KG1 (cell line): ENCODE measurements at regions not wholly inside any gene's neighbourhood (a gene's known extent, or its start where the extent isn't known, plus 50 kb on each side); places are given as distances from the start of the nearest gene placed in this dataset.
"Not testable (repeated sequence)": the region's sequence is repeated elsewhere in the genome, so short reads cannot be mapped to it uniquely, and the experiment has no call there.

ENCODE experiments used
- DNase-seq: peaks from one replicate; lab custom pipeline; 2025; lab: John Stamatoyannopoulos, UW

DNA sequence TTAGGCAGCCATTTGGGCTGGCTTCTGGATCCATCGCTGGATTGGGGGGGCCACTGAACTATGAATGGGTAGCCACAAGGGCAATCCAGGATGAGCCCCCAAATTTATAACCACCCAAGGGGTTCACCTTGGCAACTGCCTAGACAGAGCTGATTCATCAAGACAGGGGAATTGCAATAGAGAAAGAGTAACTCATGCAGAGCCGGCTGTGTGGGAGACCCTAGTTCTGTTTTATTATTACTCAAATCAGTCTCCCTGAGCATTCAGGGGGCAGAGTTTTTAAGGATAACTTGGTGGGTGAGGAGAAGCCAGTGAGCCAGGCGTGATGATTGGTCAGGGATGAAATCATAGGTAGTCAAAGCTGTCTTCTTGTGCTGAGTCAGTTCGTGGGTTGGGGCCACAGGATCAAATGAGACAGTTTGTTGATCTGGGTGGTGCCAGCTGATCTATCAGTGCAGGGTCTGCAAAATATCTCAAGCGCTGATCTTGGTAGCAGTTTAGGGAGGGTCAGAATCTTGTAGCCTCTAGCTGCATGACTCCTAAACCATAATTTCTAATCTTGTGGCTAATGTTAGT is 57.9 kb downstream of the DNAJB9 start:
- no peak for DNase-seq

DNA sequence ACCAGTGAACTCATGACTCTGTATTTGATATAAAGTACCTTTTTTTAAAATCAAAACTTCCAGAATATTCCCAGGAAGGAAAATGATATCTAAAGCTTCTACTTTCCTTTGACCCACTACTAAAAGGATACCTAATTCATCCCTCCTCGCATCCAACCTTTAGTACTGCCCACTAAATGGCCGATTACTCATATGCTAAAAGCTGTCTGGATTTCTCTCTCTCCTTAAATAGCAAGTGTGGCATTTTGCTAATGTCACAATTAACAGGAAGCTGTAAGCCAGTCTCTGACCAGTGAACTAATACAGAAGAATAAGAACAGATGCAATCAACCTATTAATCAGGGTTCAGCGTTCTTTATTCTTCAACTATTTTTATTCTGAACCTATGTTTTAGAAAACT is 59.0 kb downstream of the DNAJB9 start:
- no peak for DNase-seq

GRCh38 chr7:108629651-108630400 is 60.2 kb downstream of the DNAJB9 start:
- DNase-seq: no peak

GRCh38 chr7:108634036-108634435 is 64.4 kb downstream of the DNAJB9 start:
- DNase-seq: no peak

GRCh38 chr7:108634535-108634934 is 64.9 kb downstream of the DNAJB9 start:
- no peak for DNase-seq

DNA sequence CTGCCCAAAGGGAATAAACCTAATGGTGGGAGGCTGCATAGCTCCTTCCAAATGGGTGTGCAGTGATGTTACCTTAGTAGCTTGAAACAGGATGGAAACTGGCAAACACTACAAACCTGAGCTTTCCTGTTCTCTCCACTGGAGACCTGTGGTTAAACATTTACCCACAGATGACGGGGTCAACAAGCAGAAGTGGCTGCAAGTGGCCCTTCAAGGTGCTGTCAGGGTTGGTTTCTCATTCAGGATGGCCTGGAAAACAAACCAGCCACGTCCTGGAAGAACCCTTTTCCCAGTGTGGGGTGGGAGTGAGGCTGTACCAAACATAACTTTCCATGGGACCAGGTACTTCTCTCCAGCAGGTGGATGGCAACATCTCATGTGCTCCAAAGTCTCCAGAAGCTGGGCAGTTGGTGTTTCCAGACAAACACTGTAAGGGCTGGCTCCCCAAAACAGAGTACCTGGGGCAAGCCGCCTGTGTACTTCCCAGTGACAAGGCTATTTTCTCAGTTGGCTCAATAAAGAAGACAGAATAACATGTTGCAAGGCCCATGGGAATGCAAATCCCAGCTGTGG is 67.5 kb downstream of the DNAJB9 start:
- DNase-seq: no peak

DNA sequence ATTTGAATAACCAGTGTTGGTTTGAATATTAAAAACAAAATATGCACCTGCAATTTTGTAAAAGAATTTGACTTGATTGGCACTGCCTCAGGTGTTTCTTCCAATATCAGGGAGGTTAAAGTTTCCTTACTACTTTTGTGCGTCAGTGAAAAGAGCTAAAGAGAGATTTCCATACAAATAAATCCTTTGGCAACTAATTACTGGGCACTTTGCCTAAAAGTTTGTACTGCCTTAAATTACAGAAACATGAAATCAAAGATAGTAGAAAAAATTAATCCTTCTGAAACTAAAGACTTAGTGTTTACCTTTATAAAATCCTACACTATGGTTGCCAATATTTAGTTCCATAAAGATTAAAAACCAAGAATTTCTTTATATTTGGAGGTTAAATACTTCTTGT is 72.5 kb downstream of the DNAJB9 start:
- no peak for DNase-seq

GRCh38 chr7:108643136-108643535 is 73.5 kb downstream of the DNAJB9 start:
- DNase-seq: no peak

GRCh38 chr7:108648989-108649388 is 79.3 kb downstream of the DNAJB9 start:
- no peak for DNase-seq

- no peak for DNase-seq
Measured at GRCh38 chr7:108650467-108650866, 80.8 kb downstream of the DNAJB9 start.

GRCh38 chr7:108652886-108653285 is 83.2 kb downstream of the DNAJB9 start:
- DNase-seq: no peak

GRCh38 chr7:108653526-108653925 is 83.9 kb downstream of the DNAJB9 start:
- DNase-seq: no peak

- DNase-seq: not testable (repeated sequence)
Measured at GRCh38 chr7:108657140-108657726, 87.6 kb downstream of the DNAJB9 start.

DNA sequence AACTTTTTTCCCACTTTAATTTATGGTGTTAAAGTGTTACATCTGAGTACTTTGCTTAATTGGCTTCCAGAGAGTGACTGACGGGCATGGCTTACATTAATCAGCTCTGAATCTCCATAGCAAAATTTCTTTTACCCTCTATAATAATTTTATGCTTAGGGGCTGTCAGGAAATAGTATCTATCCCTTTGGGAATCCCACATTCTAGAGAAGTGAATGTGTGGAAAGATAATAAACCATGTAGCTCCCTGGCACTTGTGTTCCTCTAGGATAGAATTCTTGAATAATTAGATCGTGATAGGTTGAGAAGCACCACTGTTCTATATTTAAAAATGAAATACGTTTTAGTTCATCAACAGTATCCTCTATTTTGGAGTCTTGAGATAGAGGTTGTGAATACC is 89.6 kb downstream of the DNAJB9 start:
- DNase-seq: no peak

- DNase-seq: no peak
Measured at GRCh38 chr7:108659867-108660266, 90.2 kb downstream of the DNAJB9 start.

DNA sequence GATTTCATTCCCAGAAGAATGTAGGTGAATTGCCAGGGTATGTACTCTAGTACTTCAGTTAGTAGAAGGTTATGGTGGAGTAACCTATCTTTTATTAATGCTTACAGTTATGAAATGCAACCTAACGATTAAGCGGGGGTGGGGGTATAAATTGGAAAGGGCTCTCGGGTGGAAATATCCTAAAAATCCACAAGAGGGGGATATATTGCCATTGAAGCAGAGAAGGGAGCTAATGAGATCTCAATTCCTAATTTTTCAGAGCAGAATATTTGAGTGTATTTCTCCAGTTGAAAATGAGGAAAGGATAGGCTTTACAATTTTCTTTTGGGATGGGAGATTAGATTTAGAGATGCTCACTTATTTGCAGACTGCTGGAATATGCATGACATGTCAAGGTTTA is 90.8 kb downstream of the DNAJB9 start:
- DNase-seq: no peak

GRCh38 chr7:108662783-108663362 is 93.2 kb downstream of the DNAJB9 start:
- DNase-seq: no peak

DNA sequence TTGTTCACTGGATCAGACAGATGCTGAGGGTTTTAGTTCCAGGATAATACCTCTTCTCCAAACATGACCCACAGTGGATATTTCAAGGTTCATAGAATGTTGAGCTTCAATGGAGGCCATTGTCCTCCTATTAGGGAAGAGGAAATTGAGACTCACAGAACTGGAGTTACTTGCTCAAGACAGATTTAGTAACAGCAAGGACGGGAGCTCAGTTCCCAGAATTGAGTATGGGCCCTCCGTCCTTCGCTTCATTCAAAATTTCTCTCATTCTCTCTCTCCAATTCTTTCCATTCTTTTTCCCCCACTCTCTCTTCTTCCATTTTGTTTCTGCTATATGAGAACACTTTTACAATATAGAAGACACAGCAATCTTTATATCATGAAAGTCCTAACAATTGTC is 94.0 kb downstream of the DNAJB9 start:
- no peak for DNase-seq

DNA sequence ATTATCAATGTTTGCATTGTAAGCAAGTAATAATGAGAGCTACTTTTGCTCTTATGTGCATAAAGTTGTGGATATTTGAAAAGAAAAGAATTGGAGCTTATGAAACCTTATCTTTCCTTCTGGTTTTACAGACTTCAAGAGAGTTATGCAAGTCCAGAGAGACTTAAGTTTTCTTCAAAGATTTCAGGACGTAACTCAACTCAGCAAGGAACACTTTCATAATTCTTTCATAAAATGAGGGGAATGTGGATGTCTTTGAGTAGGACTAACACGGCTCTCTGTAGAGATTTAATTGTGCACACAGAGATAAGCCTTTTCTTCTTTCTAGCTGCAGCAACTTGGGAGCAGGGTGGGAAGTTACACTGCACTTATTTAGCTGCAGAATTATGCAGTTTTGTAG is 97.5 kb downstream of the DNAJB9 start:
- no peak for DNase-seq

DNA sequence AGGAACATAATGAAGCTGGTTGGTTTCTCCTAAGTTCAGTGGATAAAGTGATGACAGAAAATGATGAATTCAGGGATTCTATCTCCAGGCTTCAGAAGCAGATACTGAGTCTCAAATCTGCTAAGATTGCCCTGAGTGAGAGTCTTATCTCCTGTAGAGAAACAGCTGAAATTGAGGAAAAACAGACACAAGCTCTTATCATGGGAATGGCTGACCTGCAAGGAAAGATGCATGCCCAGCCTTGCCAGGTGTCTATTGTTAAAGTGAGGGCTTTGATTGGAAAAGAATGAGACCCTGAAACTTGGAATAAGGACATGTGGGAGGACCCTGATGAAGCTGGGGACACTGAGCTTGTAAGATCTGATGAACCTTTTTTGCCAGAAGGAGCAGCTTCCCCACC is 100.3 kb downstream of the DNAJB9 start:
- no peak for DNase-seq

- DNase-seq: not testable (repeated sequence)
Measured at GRCh38 chr7:108673699-108674098, 104.0 kb downstream of the DNAJB9 start.

DNA sequence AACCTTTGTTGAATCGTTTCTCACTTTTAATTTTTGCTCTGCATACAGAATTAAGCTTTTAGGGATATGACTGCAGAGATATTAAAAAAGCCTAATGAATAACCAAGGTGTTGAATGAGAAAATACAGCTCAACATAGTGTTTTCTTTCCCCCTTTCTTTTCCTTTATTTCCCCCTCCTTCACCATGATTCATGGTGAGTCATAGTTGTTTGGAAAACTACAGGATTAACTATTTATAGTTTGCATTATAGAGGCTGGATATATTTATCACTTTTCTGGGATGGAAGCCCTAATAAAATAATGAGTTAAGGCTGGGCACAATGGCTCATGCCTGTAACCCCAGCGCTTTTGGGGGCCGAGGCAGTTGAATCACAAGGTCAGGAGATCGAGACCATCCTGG is 115.0 kb downstream of the DNAJB9 start:
- DNase-seq: no peak

DNA sequence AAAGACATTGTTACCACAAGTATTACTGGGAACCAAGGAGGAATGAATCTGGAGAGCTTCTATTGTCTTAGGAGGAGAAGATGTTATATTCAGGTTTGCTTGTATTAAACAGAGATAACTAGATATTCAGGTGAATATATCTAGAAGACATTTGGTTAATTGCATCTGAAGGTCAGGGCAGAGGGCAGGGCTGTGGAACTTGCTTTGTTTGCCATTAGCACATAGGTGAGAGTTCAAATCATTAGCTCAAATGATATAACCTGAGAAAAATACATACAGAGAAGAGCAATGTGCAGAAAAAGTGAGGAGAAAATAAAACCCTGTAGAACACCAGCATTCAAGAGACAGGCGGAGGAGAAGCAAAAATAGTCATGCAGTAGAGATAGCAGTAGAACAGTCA is 116.8 kb downstream of the DNAJB9 start:
- DNase-seq: no peak
